ENCODE measurements at regions not wholly inside any gene's neighbourhood (a gene's known extent, or its start where the extent isn't known, plus 50 kb on each side); places are given as distances from the start of the nearest gene placed in this dataset.
A peak's percentile ranks its signal among the peaks of the same experiment; 100 is the strongest.

DNA sequence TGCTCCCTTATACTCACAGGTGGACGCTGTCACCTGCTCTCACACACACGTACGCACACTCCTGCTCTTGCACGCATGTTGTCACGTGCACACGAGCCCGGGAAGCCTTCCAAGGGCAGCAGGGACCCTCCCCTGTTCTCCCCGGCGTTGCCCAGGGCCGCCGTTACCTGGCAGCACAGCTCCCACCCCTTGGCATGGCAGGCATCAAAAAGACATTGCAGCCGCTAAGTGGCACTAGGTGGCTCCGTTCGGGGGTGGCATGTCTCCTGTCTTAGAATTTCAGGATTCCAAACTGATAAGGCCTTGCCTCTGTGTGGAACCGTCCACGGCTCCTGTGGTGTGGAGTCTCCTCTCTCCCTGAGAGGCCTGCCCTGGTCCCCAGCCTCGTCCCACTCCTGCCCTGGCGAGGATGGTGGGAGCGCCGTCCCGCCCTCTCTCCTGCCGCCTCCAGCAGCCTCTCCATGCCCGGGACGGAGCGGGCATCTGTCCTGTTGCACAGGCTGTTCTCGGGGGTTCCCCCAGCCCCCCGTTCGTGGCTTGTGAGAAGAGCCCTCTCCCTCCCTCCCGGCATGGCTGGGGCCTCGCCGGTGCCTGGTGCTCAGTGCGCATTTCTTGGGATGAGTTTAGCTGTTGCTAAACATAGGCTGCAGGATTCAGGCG, 126.7 kb upstream of the GSE1 start:
- 81 to 82% methylated on average over 33 of the region's 33 CpGs for WGBS, 2 donors
- intact Hi-C loops (cut with DNase I; ENCODE audit: low total_unique reads): no loop called here
- no peak overlapping the region for H3K4me3 ChIP-seq (ENCODE audit: low read depth, poor library complexity, severe bottlenecking)
- no peak for DNase-seq (ENCODE audit: low spot score in 2 of 2)
- no peak for TF ChIP-seq POLR2A (IDR thresholded peaks at IDR 0.05)
- TF ChIP-seq, protein P1, sequence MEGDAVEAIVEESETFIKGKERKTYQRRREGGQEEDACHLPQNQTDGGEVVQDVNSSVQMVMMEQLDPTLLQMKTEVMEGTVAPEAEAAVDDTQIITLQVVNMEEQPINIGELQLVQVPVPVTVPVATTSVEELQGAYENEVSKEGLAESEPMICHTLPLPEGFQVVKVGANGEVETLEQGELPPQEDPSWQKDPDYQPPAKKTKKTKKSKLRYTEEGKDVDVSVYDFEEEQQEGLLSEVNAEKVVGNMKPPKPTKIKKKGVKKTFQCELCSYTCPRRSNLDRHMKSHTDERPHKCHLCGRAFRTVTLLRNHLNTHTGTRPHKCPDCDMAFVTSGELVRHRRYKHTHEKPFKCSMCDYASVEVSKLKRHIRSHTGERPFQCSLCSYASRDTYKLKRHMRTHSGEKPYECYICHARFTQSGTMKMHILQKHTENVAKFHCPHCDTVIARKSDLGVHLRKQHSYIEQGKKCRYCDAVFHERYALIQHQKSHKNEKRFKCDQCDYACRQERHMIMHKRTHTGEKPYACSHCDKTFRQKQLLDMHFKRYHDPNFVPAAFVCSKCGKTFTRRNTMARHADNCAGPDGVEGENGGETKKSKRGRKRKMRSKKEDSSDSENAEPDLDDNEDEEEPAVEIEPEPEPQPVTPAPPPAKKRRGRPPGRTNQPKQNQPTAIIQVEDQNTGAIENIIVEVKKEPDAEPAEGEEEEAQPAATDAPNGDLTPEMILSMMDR (IDR thresholded peaks at IDR 0.05): no peak

DNA sequence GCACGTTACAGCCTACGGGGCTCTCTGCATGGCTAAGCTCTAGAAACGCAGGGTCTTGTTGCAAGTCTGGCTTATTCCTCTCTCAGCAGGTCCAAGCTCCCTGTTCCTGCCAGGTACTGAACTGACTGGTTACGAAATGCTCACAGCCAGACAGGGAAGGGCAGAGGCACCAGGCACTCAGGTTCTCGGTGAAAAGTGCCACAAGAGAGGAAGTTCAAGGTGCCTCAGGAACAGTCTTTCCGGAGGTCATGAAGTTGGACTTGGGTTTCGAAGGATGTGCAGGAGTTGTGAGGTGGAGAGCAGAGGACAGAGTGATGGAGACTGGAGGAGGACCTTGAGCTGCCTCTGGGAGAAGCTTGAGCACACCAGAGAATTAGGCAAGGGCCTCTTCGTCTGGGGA, 124.7 kb upstream of the GSE1 start:
- no peak overlapping the region for H3K4me3 ChIP-seq (ENCODE audit: low read depth, poor library complexity, severe bottlenecking)
- 78 to 84% methylated on average over 8 of the region's 8 CpGs for whole genome bisulfite sequencing, 2 donors
- intact Hi-C loops (cut with DNase I; ENCODE audit: low total_unique reads): no loop called here
- no peak for DNase-seq (ENCODE audit: low spot score in 2 of 2)
- TF ChIP-seq, protein P1 (IDR thresholded peaks at IDR 0.05): no peak
- TF ChIP-seq POLR2A (IDR thresholded peaks at IDR 0.05): no peak

DNA sequence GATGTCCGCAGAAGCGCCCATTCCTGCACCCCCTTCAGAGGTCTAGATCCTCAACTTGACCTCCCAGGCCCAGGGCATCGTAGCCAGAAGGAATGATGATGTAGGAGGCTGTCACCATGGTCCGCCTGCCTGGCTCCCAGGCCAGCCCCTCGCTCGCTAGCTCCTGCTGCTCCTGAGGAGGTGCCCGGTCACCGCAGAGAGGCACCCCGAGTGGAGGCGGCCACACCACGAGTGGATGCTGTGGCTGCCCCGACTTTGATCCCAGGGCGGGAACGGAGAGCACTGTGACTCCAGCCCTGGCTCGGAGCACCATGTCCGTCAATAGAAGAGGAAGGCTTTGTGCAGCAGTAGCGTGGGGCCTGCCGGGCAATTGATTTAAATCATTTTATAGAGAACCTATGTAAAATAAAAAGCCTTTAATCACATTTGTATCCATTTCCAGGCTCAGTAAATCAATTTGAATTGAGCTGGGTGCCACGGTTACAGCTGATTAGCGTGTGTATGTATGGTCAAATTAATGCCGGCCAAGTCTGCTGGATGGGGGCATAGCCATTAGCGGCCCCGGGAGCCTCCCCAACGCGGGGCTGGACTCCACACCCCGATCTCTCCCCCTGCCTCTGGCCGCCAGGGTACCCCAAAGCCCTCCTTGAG, 122.6 kb upstream of the GSE1 start:
- no peak for DNase-seq (ENCODE audit: low spot score in 2 of 2)
- H3K4me3 ChIP-seq (ENCODE audit: low read depth, poor library complexity, severe bottlenecking): no peak overlapping the region
- TF ChIP-seq, protein P1 (IDR thresholded peaks at IDR 0.05): no peak
- no peak for TF ChIP-seq POLR2A (IDR thresholded peaks at IDR 0.05)
- 91 to 92% methylated on average over 22 to 27 of the region's 27 CpGs for WGBS, 2 donors
- intact Hi-C loops (cut with DNase I; ENCODE audit: low total_unique reads): no loop called here

DNA sequence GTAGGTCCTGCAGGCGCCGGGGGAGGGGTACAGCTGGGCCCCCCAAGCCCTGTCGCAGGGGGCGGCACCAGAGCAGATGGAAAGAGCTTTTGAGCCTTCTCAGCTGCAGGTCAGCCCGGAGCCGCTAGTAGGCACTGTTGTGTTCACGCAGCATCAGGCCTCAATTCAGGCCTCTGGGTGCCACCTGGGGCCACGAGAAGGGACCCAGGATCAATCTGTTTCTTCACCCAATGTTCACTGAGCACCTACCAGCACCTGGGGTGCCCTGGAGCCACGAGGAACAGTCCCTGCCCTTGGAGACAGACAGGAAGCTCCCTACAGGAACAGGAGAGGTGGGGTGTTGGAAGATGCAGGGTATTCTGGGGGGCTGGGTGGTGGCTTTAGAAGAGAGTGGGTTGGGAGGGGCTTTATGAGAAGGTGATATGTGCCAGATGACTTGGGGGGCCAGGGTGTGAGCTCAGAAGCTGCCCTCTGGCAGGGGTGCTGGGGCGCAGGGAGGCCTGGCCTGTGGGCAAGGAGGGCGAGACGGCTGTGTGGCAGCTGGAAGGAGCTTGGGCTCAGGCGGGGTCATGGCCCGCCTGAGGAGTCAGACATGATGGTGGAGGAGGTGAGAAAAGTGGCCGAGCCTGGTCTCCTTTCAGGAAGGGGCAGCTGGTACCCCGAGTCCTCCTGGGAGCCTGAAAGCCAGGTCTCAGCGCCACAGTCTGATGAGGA, 121.9 kb upstream of the GSE1 start:
- H3K4me3 ChIP-seq (ENCODE audit: low read depth, poor library complexity, severe bottlenecking): no peak overlapping the region
- WGBS, 2 donors: 67 to 75% methylated on average over 17 of the region's 17 CpGs
- DNase-seq (ENCODE audit: low spot score in 2 of 2): no peak
- intact Hi-C loops (cut with DNase I; ENCODE audit: low total_unique reads): no loop called here
- no peak for TF ChIP-seq POLR2A (IDR thresholded peaks at IDR 0.05)
- TF ChIP-seq, protein P1 (IDR thresholded peaks at IDR 0.05): no peak

DNA sequence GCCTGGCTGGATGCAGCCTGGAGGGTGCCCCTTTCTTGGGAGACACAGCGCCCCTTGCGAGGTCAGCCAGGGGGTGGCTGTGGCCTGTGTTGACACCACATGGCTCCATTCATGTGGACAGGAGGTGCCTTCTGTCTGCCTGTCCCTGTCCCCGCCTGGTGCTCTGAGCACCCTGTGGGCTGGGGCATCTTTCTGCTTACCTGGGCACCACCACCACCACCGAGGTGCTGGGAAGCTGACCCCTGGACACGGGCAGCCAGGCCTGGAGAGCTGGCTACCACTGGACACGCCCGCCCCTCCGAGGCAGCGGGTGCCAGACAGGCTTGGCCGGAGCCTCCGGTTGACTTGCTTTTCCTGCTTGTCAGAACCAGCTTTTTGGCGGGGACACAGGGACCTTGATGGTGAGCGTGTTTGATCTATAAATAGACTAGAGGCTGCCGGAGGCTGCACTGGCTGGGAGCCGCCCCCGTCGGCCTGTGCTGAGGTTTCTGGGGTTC, 121.3 kb upstream of the GSE1 start:
- intact Hi-C loops (cut with DNase I; ENCODE audit: low total_unique reads): no loop called here
- peak; percentile 67 to 92 for DNase-seq (ENCODE audit: low spot score in 2 of 2)
- 18 to 31% methylated on average over 6 to 13 of the region's 17 CpGs for WGBS, 2 donors
- no peak overlapping the region for H3K4me3 ChIP-seq (ENCODE audit: low read depth, poor library complexity, severe bottlenecking)
- TF ChIP-seq, protein P1 (IDR thresholded peaks at IDR 0.05): no peak
- TF ChIP-seq POLR2A (IDR thresholded peaks at IDR 0.05): no peak

Measured in lower leg skin (tissue), 4 donors.